HG02885 (cell line): ENCODE measurements at regions not wholly inside any gene's neighbourhood (a gene's known extent, or its start where the extent isn't known, plus 50 kb on each side); places are given as distances from the start of the nearest gene placed in this dataset.
A peak's percentile ranks its signal among the peaks of the same experiment; 100 is the strongest.

ENCODE experiments used
- ATAC-seq: cut with Tn5 transposase; IDR thresholded peaks from one replicate; pipeline ENCODE4 v1.9.1; 2021; ENCODE audit warnings: mild to moderate bottlenecking; ENCODE audit not compliant: unreplicated experiment, poor library complexity

- no peak for ATAC-seq
These were observed 194.6 kb upstream of the CITED2 start for GRCh38 chr6:139568956-139569538.

GRCh38 chr6:139568151-139568955 lies 193.9 kb upstream of the CITED2 start:
- peak; percentile 58 for ATAC-seq

DNA sequence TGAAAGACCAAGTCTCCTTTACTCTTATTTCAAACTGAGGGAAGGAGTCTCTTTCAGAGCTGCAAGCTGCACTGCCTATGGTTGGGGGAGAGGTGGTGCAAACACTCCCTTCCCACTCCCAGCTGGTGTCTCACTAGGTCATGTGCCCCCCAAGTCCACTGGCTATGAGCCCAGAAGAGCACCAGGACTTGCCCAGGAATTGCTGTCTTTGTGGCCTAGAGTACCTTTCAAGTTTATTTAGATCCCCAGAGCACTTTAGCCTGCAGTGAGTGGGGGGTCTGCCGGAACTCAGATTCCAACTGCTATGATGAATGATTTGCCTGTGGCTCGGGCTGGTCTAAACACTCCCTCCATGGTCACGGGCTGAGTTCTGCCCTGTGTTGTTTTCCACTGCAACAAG lies 192.6 kb upstream of the CITED2 start:
- ATAC-seq, result no peak

- ATAC-seq, result no peak
These were observed 191.1 kb upstream of the CITED2 start for GRCh38 chr6:139565591-139565990.

DNA sequence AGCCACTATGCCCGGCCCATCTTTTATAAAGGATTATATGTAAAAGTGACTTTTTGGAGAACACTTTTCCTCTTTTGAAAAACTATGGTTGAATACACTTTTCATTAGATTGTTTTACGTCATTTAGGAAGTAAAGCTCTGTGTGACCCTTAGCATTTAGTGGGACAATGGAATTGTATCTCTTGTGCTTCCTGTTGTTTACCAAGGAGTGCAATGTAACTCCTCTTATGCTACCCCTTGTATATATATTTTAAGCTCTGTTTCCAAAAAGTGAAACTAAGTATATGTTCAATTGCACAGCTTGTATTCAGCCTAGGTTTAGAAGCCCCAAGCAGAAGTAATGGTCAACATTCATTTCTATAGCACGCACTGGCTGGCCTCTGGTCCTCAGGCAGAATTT lies 183.1 kb upstream of the CITED2 start:
- no peak for ATAC-seq

DNA sequence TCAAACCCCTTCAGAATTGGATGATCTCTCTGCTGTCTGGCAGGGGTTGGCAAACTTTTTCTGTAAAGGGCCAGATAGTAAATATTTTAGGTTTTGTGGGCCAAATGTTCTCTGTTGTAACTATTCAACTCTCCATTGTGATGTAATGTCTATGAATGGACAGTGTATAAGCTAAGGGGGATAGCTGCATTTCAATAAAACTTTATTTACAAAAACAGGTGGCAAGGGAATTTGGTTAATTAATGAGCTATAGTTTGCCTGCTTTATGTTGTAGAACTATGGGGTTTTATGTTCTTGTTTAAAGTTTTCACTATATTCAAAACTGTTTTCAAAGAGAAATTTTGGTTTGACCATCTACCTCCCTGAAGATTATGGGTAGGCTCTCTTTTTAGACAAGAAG lies 182.1 kb upstream of the CITED2 start:
- no peak for ATAC-seq

- ATAC-seq, result no peak
These were observed 179.5 kb upstream of the CITED2 start for GRCh38 chr6:139553916-139554315.

DNA sequence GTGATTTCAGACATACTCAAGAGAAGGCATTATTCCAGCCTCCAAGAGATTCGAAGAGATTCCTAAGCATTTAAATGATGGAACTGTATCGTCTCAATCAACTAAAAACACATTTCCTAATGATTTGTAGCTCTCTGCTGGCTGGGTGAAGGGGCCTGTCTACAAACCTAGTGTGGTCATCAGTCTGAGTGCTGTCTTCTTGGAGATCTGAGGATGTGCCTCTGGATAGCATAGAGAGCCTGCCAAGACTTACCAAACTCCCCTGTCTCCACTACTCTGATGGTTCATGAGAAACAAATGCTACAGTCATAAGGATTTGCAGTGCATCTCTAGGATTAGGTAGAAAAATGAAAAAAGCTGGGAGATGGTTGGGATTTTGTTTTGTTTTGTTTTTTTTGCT lies 176.9 kb upstream of the CITED2 start:
- no peak for ATAC-seq

DNA sequence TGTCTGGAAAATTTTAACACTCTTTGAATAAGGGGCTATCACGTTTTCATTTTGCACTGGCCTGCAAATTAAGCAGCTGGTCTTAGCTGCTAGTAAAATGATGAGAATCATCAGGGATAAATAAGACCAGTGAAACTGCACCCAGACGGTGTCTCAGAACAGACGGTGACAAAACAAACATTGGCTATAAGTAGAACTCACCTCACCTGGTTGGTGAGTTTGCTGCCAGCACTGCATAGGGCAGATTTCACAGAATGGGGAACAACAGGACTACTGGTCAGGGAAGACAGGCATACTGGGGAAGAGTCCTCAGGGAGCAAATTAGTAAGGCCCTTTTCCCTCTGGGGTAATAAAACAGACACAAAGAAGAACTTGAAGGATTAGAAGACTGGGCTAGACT lies 175.9 kb upstream of the CITED2 start:
- no peak for ATAC-seq

DNA sequence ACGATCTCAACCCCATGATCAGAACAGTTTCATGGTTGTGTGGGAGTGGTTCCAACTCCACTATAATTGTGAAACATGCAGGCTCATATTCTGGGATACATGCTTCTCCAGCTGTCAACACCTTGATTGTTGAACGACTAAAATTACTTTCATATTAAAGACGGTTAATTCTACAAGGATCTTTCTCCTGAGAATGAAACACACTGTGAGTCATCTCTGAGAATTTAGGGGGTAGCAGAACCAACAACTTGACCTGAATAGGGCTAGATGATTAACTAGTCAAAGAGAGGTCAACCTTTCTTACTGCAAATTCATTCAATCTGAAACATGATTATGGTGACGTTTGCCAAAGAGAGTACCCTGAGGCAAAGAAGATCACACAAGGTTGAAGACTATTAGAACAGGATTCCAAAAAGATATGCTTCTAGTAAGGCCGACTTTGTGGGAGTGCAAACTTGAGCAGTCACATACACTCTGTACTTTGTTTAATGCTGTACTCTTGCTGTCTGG lies 175.2 kb upstream of the CITED2 start:
- no peak for ATAC-seq

- no peak for ATAC-seq
These were observed 173.4 kb upstream of the CITED2 start for GRCh38 chr6:139547804-139548203.

- no peak for ATAC-seq
These were observed 172.8 kb upstream of the CITED2 start for GRCh38 chr6:139547122-139547776.

GRCh38 chr6:139546106-139546472 lies 171.6 kb upstream of the CITED2 start:
- ATAC-seq, result no peak

- no peak for ATAC-seq
These were observed 171.0 kb upstream of the CITED2 start for GRCh38 chr6:139545206-139546105.

DNA sequence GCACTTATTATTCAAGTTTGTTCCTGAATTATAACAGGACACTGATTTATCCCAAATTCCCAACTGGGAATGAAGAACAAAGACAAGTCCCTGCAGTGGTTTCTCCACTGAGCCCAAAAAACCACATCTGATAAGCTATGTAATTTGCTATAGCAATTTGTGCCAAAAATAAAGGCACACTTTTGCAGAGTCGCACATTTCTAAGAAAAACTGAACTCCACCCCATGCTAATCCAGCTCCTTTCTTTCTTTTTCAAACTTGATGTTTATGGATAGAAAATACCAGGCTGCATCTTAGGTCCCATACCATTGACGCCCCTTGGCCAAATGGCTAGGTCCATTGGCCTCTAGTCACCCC lies 170.2 kb upstream of the CITED2 start:
- no peak for ATAC-seq

GRCh38 chr6:139542351-139542750 lies 167.9 kb upstream of the CITED2 start:
- no peak for ATAC-seq

GRCh38 chr6:139540894-139541293 lies 166.4 kb upstream of the CITED2 start:
- no peak for ATAC-seq

DNA sequence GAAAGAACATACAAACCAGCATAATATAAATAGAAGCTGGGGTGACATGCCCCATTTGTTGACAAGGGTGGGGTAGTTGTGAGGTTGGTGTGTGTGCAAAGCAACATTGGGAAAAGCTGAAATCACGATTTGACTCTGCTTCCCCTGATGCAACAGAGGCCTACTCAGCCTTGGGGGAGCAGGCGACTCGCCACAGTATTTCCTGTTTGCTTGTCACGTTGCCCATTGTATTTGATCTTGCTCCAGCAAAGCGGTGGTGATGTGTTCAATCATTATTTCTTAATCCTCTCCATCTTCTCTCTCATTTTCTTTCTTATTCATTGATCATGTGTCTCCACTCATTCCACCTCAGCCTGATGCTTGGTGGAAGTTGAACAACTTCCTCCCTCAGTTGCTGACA lies 165.8 kb upstream of the CITED2 start:
- ATAC-seq, result peak; percentile 81

DNA sequence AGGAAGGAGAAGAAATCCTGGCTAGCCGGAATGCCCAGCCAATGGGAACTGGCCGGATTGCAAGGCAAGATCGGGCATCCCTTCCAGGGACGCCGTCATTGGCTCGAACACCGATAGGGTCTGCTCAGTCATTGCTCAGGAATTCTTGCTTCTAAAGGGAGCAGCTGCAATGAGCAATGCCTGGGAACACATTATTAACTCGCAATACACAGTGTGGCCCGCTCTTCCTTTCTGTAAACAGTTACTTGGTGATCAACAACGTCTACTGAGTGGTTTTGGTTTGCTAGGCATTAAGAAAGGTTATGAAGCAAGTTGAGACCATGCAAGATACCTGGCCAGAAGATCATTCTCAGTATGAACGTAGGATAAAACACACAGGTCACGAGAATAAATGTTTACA lies 165.4 kb upstream of the CITED2 start:
- no peak for ATAC-seq

GRCh38 chr6:139538366-139538765 lies 163.9 kb upstream of the CITED2 start:
- ATAC-seq, result no peak
